Activated B cell treated with CpG ODN at 0.5 μM for 24 hours (primary cell): ENCODE measurements at regions not wholly inside any gene's neighbourhood (a gene's known extent, or its start where the extent isn't known, plus 50 kb on each side); places are given as distances from the start of the nearest gene placed in this dataset.

Experiments used
- ATAC-seq: fragments of 200-7000 bp; cut with Tn5 transposase; one replicate; pipeline ENCODE4 v1.10.0; 2021; ENCODE audit warnings: low read depth, mild to moderate bottlenecking, moderate library complexity
- CTCF ChIA-PET: fragments of 350-600 bp; sonication (Branson Sonifier 250); formaldehyde crosslinking; loops from one replicate; lab custom pipeline; 2021; ENCODE audit warnings: antibody characterized with exemption; lab: Charles Lee
- POLR2A ChIA-PET: fragments of 350-600 bp; sonication (Branson Sonifier 250); formaldehyde crosslinking; loops from one replicate; lab custom pipeline; 2021; ENCODE audit warnings: antibody characterized with exemption; lab: Charles Lee
- DNase-seq: peaks from one replicate; pipeline ENCODE4 v3.0.0; 2022
- H3K27ac Mint-ChIP-seq: one replicate; pipeline ENCODE4 v1.8.0; 2020; ENCODE audit warnings: mixed read lengths
- H3K27me3 Mint-ChIP-seq: one replicate; pipeline ENCODE4 v1.8.0; 2021; ENCODE audit warnings: mixed read lengths
- H3K36me3 Mint-ChIP-seq: one replicate; pipeline ENCODE4 v1.8.0; 2021; ENCODE audit warnings: low read depth, mixed read lengths
- H3K4me1 Mint-ChIP-seq: one replicate; pipeline ENCODE4 v1.8.0; 2021; ENCODE audit warnings: mixed read lengths
- H3K4me3 Mint-ChIP-seq: one replicate; pipeline ENCODE4 v1.8.0; 2020; ENCODE audit warnings: mild to moderate bottlenecking, mixed read lengths
- H3K9me3 Mint-ChIP-seq: one replicate; pipeline ENCODE4 v1.8.0; 2020; ENCODE audit warnings: mixed read lengths
- CTCF ChIP-seq: fragments of 200-600 bp; IDR thresholded peaks from one replicate; pipeline ENCODE4 v1.8.0; 2022; ENCODE audit warnings: antibody characterized with exemption, mild to moderate bottlenecking
- intact Hi-C: fragments of 100-400 bp; cut with micrococcal nuclease; formaldehyde crosslinking; loops from one replicate; pipeline ENCODE4 v1.15.1; 2024

GRCh38 chr2:224264259-224264658 is 137.6 kb downstream of the FAM124B start:
- intact Hi-C loops = no loop called here
- Mint-ChIP-seq H3K36me3 (no peaks in the 10 kb centered on the region), H3K4me1 (no peaks in the 10 kb centered on the region), H3K27ac (no peak overlapping the region), H3K4me3 (no peak overlapping the region), H3K27me3 (peaks cover 15% of the 10 kb centered on the region), H3K9me3 (no peaks in the 10 kb centered on the region)
- CTCF ChIA-PET = no interaction called here
- no peak for TF ChIP-seq CTCF
- POLR2A ChIA-PET = interaction anchor here (0.6 kb wide), 1 partner anchor 1339 kb away, joined by 5 read pairs; no protein-coding TSS in a partner anchor
- ATAC-seq = no peak
- DNase-seq = no peak

- ATAC-seq (no peak), DNase-seq (no peak)
- H3K27me3 Mint-ChIP-seq = peaks cover 19% of the 10 kb centered on the region
- CTCF ChIA-PET = no interaction called here
- no peak overlapping the region for H3K27ac Mint-ChIP-seq
- H3K4me3 Mint-ChIP-seq = no peak overlapping the region
- intact Hi-C loops = no loop called here
- no peak for TF ChIP-seq CTCF
- no peaks in the 10 kb centered on the region for H3K4me1 Mint-ChIP-seq
- H3K36me3 Mint-ChIP-seq = no peaks in the 10 kb centered on the region
- POLR2A ChIA-PET = no interaction called here
- H3K9me3 Mint-ChIP-seq = no peaks in the 10 kb centered on the region
These were observed 138.3 kb downstream of the FAM124B start for GRCh38 chr2:224263571-224264043.

GRCh38 chr2:224261326-224261725 is 140.6 kb downstream of the FAM124B start:
- no peak for ATAC-seq
- no peak for TF ChIP-seq CTCF
- ChIA-PET CTCF (no interaction called here), POLR2A (no interaction called here)
- Mint-ChIP-seq H3K27me3 (peaks cover 19% of the 10 kb centered on the region), H3K27ac (no peak overlapping the region), H3K36me3 (no peaks in the 10 kb centered on the region), H3K4me1 (no peaks in the 10 kb centered on the region), H3K4me3 (no peak overlapping the region), H3K9me3 (no peaks in the 10 kb centered on the region)
- no peak for DNase-seq
- intact Hi-C loops = no loop called here

GRCh38 chr2:224260372-224261020 is 141.4 kb downstream of the FAM124B start:
- H3K27me3 Mint-ChIP-seq = peaks cover 17% of the 10 kb centered on the region
- H3K36me3 Mint-ChIP-seq = no peaks in the 10 kb centered on the region
- no peak overlapping the region for H3K27ac Mint-ChIP-seq
- H3K4me1 Mint-ChIP-seq = no peaks in the 10 kb centered on the region
- H3K9me3 Mint-ChIP-seq = no peaks in the 10 kb centered on the region
- intact Hi-C loops = no loop called here
- ATAC-seq (no peak), DNase-seq (no peak)
- POLR2A ChIA-PET = no interaction called here
- CTCF ChIA-PET = no interaction called here
- H3K4me3 Mint-ChIP-seq = no peak overlapping the region
- no peak for TF ChIP-seq CTCF

GRCh38 chr2:224259831-224260230 is 142.1 kb downstream of the FAM124B start:
- Mint-ChIP-seq H3K27me3 (peaks cover 15% of the 10 kb centered on the region), H3K4me3 (no peak overlapping the region), H3K9me3 (no peaks in the 10 kb centered on the region), H3K4me1 (no peaks in the 10 kb centered on the region), H3K36me3 (no peaks in the 10 kb centered on the region), H3K27ac (no peak overlapping the region)
- no peak for DNase-seq
- intact Hi-C loops = no loop called here
- TF ChIP-seq CTCF = no peak
- no peak for ATAC-seq
- POLR2A ChIA-PET = no interaction called here
- CTCF ChIA-PET = no interaction called here
